Peyer's patch (tissue), 4 donors: ENCODE measurements at regions not wholly inside any gene's neighbourhood (a gene's known extent, or its start where the extent isn't known, plus 50 kb on each side); places are given as distances from the start of the nearest gene placed in this dataset.

ENCODE experiments used
- CTCF ChIP-seq, 6 experiments: fragments of 450-650 bp in 4 of 6; fragments of 200-600 bp in 2 of 6; sonication (generic) in 1 of 6; IDR thresholded peaks; one replicate each; pipeline ENCODE4 v1.5.1; 2017 to 2019; ENCODE audit warnings: antibody characterized with exemption in 6 of 6, mild to moderate bottlenecking in 3 of 6, moderate library complexity in 1 of 6
- POLR2A ChIP-seq, 2 donors: fragments of 450-650 bp; IDR thresholded peaks; one replicate each; pipeline ENCODE4 v1.5.1; 2017; ENCODE audit warnings: antibody characterized with exemption in 2 of 2, mild to moderate bottlenecking in 2 of 2, moderate library complexity in 2 of 2

- TF ChIP-seq CTCF (IDR thresholded peaks at IDR 0.05), result no peak
- TF ChIP-seq POLR2A (IDR thresholded peaks at IDR 0.05), result no peak
Observed at GRCh38 chr1:96074876-96075577, 646.6 kb upstream of the PTBP2 start.
